Neural crest cell (in vitro differentiated cells): ENCODE measurements at regions not wholly inside any gene's neighbourhood (a gene's known extent, or its start where the extent isn't known, plus 50 kb on each side); places are given as distances from the start of the nearest gene placed in this dataset.
"Not testable (repeated sequence)": the region's sequence is repeated elsewhere in the genome, so short reads cannot be mapped to it uniquely, and the experiment has no call there.

Experiments
- DNase-seq: peaks from one replicate; pipeline ENCODE4 v3.0.0; 2021; ENCODE audit warnings: low read depth, mixed read lengths, low spot score
- H3K27ac Mint-ChIP-seq: one replicate; pipeline ENCODE4 v1.8.0; 2021; ENCODE audit warnings: mild to moderate bottlenecking, mixed read lengths; ENCODE audit not compliant: unreplicated experiment
- H3K27me3 Mint-ChIP-seq: 2 replicates; pipeline ENCODE4 v1.8.0; 2021; ENCODE audit warnings: low read depth, mild to moderate bottlenecking, mixed read lengths
- H3K36me3 Mint-ChIP-seq: 2 replicates; pipeline ENCODE4 v1.8.0; 2021; ENCODE audit warnings: low read depth, mild to moderate bottlenecking, mixed read lengths
- H3K4me1 Mint-ChIP-seq: 2 replicates; pipeline ENCODE4 v1.8.0; 2021; ENCODE audit warnings: mixed read lengths
- H3K4me3 Mint-ChIP-seq: one replicate; pipeline ENCODE4 v1.8.0; 2021; ENCODE audit warnings: mild to moderate bottlenecking, mixed read lengths
- H3K9me3 Mint-ChIP-seq: 2 replicates; pipeline ENCODE4 v1.8.0; 2021; ENCODE audit warnings: mixed read lengths
- CTCF ChIP-seq: fragments of 200-600 bp; sonication (generic); conservative IDR thresholded peaks from 2 replicates; pipeline ENCODE4 v1.5.0; 2021; ENCODE audit warnings: antibody characterized with exemption, mild to moderate bottlenecking

- Mint-ChIP-seq H3K4me3 (no peak overlapping the region), H3K36me3 (no peaks in the 10 kb centered on the region), H3K4me1 (peaks cover 7% of the 10 kb centered on the region), H3K27me3 (no peaks in the 10 kb centered on the region), H3K27ac (no peak overlapping the region), H3K9me3 (no peaks in the 10 kb centered on the region)
- no peak for DNase-seq
- TF ChIP-seq CTCF, result no peak
These were observed 57.2 kb upstream of the SGIP1 start for GRCh38 chr1:66476774-66477173.

- peaks cover 4% of the 10 kb centered on the region for H3K36me3 Mint-ChIP-seq
These were observed 55.8 kb upstream of the SGIP1 start for GRCh38 chr1:66478116-66478515.

GRCh38 chr1:66480162-66480561 lies 53.8 kb upstream of the SGIP1 start:
- no peak overlapping the region for H3K4me3 Mint-ChIP-seq
- H3K36me3 Mint-ChIP-seq, result peaks cover 4% of the 10 kb centered on the region
- DNase-seq, result no peak
- no peak overlapping the region for H3K27ac Mint-ChIP-seq
- H3K27me3 Mint-ChIP-seq, result no peaks in the 10 kb centered on the region
- H3K4me1 Mint-ChIP-seq, result peaks cover 7% of the 10 kb centered on the region
- no peak for TF ChIP-seq CTCF
- peaks cover 4% of the 10 kb centered on the region for H3K9me3 Mint-ChIP-seq

More at GRCh38 chr1:66478116-66478515, 55.8 kb upstream of the SGIP1 start:
- H3K27me3 Mint-ChIP-seq, result no peaks in the 10 kb centered on the region
- H3K9me3 Mint-ChIP-seq, result peaks cover 4% of the 10 kb centered on the region
- TF ChIP-seq CTCF, result no peak
- H3K27ac Mint-ChIP-seq, result no peak overlapping the region
- H3K4me3 Mint-ChIP-seq, result no peak overlapping the region
- H3K4me1 Mint-ChIP-seq, result peaks cover 7% of the 10 kb centered on the region
- no peak for DNase-seq

- not testable (repeated sequence) for H3K27me3 Mint-ChIP-seq, H3K9me3 Mint-ChIP-seq, H3K36me3 Mint-ChIP-seq, H3K4me1 Mint-ChIP-seq, H3K27ac Mint-ChIP-seq, DNase-seq, H3K4me3 Mint-ChIP-seq
These were observed 52.7 kb upstream of the SGIP1 start for GRCh38 chr1:66481215-66481614.
